Sigmoid colon (tissue), 6 donors: ENCODE measurements at regions not wholly inside any gene's neighbourhood (a gene's known extent, or its start where the extent isn't known, plus 50 kb on each side); places are given as distances from the start of the nearest gene placed in this dataset.

Experiments
- DNase-seq: peaks from one replicate; pipeline ENCODE4 v3.0.0-alpha.2; 2019
- H3K27ac ChIP-seq, 4 donors: fragments of 200-600 bp; sonication (generic); one replicate each; pipeline ENCODE4 v1.5.1; 2016 to 2019; ENCODE audit warnings: mild to moderate bottlenecking in 1 of 4
- H3K27me3 ChIP-seq, 3 donors: fragments of 200-600 bp; sonication (generic); one replicate each; pipeline ENCODE4 v1.5.1; 2019; ENCODE audit warnings: mild to moderate bottlenecking in 1 of 3
- H3K36me3 ChIP-seq, 4 donors: fragments of 200-600 bp; sonication (generic); one replicate each; pipeline ENCODE4 v1.5.1; 2016 to 2019
- H3K4me1 ChIP-seq, 4 donors: fragments of 200-600 bp; sonication (generic); one replicate each; pipeline ENCODE4 v1.5.1; 2017 to 2019
- H3K4me3 ChIP-seq, 4 donors: fragments of 200-600 bp; sonication (generic); one replicate each; pipeline ENCODE4 v1.5.1; 2017 to 2019; ENCODE audit warnings: mild to moderate bottlenecking in 2 of 4, moderate library complexity in 1 of 4
- H3K9me3 ChIP-seq, 4 donors: fragments of 200-600 bp in 3 of 4; sonication (generic) in 3 of 4; one replicate each; pipeline versions ENCODE4 v1.5.1 to v1.6.1; 2013 to 2019
- CTCF ChIP-seq, 4 experiments: fragments of 450-650 bp in 3 of 4; fragments of 200-600 bp in 1 of 4; IDR thresholded peaks; one replicate each; pipeline ENCODE4 v1.5.1; 2016 to 2019; ENCODE audit warnings: antibody characterized with exemption in 4 of 4, mild to moderate bottlenecking in 3 of 4, moderate library complexity in 2 of 4
- EP300 ChIP-seq, 4 donors: sonication (generic); formaldehyde crosslinking; IDR thresholded peaks; one replicate each; pipeline ENCODE4 v1.6.1; 2017; ENCODE audit warnings: antibody characterized with exemption in 4 of 4
- POLR2A ChIP-seq, 2 donors: fragments of 450-650 bp; IDR thresholded peaks; one replicate each; pipeline ENCODE4 v1.6.1; 2016; ENCODE audit warnings: antibody characterized with exemption in 2 of 2, mild to moderate bottlenecking in 2 of 2, moderate library complexity in 2 of 2
- POLR2AphosphoS5 ChIP-seq, 4 donors: sonication (generic); formaldehyde crosslinking; IDR thresholded peaks; one replicate each; pipeline ENCODE4 v1.6.1; 2017; ENCODE audit warnings: antibody characterized with exemption in 4 of 4
- WGBS, 2 donors: extraction: QIAGEN DNeasy Blood & Tissue Kit; methylation state at CpG; one replicate each; pipeline ENCODE4 v1.1.7; 2013; 5-methylcytosine and 5-hydroxymethylcytosine counted together
- intact Hi-C: fragments of 100-400 bp; cut with DNase I; formaldehyde crosslinking; loops from one replicate; pipeline ENCODE4 v1.15.1; 2023
- donor health status: healthy with polysubstance abuse.
- donor health status: healthy.

- intact Hi-C loops: no loop called here
- Histone ChIP-seq H3K4me3 (no peak overlapping the region), H3K36me3 (no peaks in the 10 kb centered on the region), H3K27ac (no peak overlapping the region), H3K27me3 (no peaks in the 10 kb centered on the region), H3K4me1 (peaks cover 0 to 19% (median 12%) of the 10 kb centered on the region in 4 donors), H3K9me3 (no peaks in the 10 kb centered on the region)
- no peak for DNase-seq
- no peak for TF ChIP-seq EP300 (IDR thresholded peaks at IDR 0.05)
- 93 to 97% methylated on average over 32 of the region's 32 CpGs for WGBS, 2 donors
Measured at GRCh38 chr2:215615067-215615802, 179.4 kb upstream of the FN1 start.

- Histone ChIP-seq H3K9me3 (no peaks in the 10 kb centered on the region), H3K27me3 (no peaks in the 10 kb centered on the region), H3K4me3 (no peak overlapping the region), H3K36me3 (no peaks in the 10 kb centered on the region), H3K27ac (no peak overlapping the region), H3K4me1 (peaks cover 0 to 10% (median 7%) of the 10 kb centered on the region in 4 donors)
- intact Hi-C loops: no loop called here
- no peak for TF ChIP-seq POLR2AphosphoS5 (IDR thresholded peaks at IDR 0.05)
- no peak for TF ChIP-seq EP300 (IDR thresholded peaks at IDR 0.05)
- no peak for TF ChIP-seq CTCF (IDR thresholded peaks at IDR 0.05)
- no peak for TF ChIP-seq POLR2A (IDR thresholded peaks at IDR 0.05)
- no peak for DNase-seq
- 93 to 94% methylated on average over 7 of the region's 7 CpGs for WGBS, 2 donors
Measured at GRCh38 chr2:215614296-215614695, 178.4 kb upstream of the FN1 start.

GRCh38 chr2:215613888-215614287 lies 178.0 kb upstream of the FN1 start:
- Histone ChIP-seq H3K4me1 (peaks cover 0 to 6% (median 2%) of the 10 kb centered on the region in 4 donors), H3K4me3 (no peak overlapping the region), H3K36me3 (no peaks in the 10 kb centered on the region), H3K9me3 (no peaks in the 10 kb centered on the region), H3K27me3 (no peaks in the 10 kb centered on the region), H3K27ac (no peak overlapping the region)
- TF ChIP-seq POLR2A (IDR thresholded peaks at IDR 0.05) (no peak), EP300 (IDR thresholded peaks at IDR 0.05) (no peak), POLR2AphosphoS5 (IDR thresholded peaks at IDR 0.05) (no peak), CTCF (IDR thresholded peaks at IDR 0.05) (no peak)
- WGBS, 2 donors: 93 to 94% methylated on average over 6 of the region's 6 CpGs
- intact Hi-C loops: no loop called here
- DNase-seq: no peak

GRCh38 chr2:215613280-215613679 lies 177.4 kb upstream of the FN1 start:
- H3K27ac ChIP-seq: no peak overlapping the region
- TF ChIP-seq POLR2AphosphoS5 (IDR thresholded peaks at IDR 0.05) (no peak), POLR2A (IDR thresholded peaks at IDR 0.05) (no peak), CTCF (IDR thresholded peaks at IDR 0.05) (no peak), EP300 (IDR thresholded peaks at IDR 0.05) (no peak)
- intact Hi-C loops: no loop called here
- H3K36me3 ChIP-seq: no peaks in the 10 kb centered on the region
- H3K4me3 ChIP-seq: no peak overlapping the region
- H3K4me1 ChIP-seq: no peaks in the 10 kb centered on the region
- DNase-seq: no peak
- H3K27me3 ChIP-seq: no peaks in the 10 kb centered on the region
- 79 to 81% methylated on average over 8 of the region's 8 CpGs for WGBS, 2 donors
- H3K9me3 ChIP-seq: no peaks in the 10 kb centered on the region

- intact Hi-C loops: no loop called here
- TF ChIP-seq EP300 (IDR thresholded peaks at IDR 0.05) (no peak), POLR2AphosphoS5 (IDR thresholded peaks at IDR 0.05) (no peak), CTCF (IDR thresholded peaks at IDR 0.05) (no peak), POLR2A (IDR thresholded peaks at IDR 0.05) (no peak)
- Histone ChIP-seq H3K27me3 (no peaks in the 10 kb centered on the region), H3K27ac (no peak overlapping the region), H3K4me3 (no peak overlapping the region), H3K36me3 (no peaks in the 10 kb centered on the region), H3K9me3 (no peaks in the 10 kb centered on the region), H3K4me1 (no peaks in the 10 kb centered on the region)
- no peak for DNase-seq
- WGBS, 2 donors: 86 to 88% methylated on average over 2 of the region's 2 CpGs
Measured at GRCh38 chr2:215612786-215613185, 176.9 kb upstream of the FN1 start.
